ENCODE measurements at regions not wholly inside any gene's neighbourhood (a gene's known extent, or its start where the extent isn't known, plus 50 kb on each side); places are given as distances from the start of the nearest gene placed in this dataset.

GRCh38 chr9:96141128-96141474 lies 160.9 kb downstream of the HSD17B3 start (continued):
- no peak for TF ChIP-seq ZNF830 (CRISPR knock-in tag; IDR thresholded peaks at IDR 0.05)

DNA sequence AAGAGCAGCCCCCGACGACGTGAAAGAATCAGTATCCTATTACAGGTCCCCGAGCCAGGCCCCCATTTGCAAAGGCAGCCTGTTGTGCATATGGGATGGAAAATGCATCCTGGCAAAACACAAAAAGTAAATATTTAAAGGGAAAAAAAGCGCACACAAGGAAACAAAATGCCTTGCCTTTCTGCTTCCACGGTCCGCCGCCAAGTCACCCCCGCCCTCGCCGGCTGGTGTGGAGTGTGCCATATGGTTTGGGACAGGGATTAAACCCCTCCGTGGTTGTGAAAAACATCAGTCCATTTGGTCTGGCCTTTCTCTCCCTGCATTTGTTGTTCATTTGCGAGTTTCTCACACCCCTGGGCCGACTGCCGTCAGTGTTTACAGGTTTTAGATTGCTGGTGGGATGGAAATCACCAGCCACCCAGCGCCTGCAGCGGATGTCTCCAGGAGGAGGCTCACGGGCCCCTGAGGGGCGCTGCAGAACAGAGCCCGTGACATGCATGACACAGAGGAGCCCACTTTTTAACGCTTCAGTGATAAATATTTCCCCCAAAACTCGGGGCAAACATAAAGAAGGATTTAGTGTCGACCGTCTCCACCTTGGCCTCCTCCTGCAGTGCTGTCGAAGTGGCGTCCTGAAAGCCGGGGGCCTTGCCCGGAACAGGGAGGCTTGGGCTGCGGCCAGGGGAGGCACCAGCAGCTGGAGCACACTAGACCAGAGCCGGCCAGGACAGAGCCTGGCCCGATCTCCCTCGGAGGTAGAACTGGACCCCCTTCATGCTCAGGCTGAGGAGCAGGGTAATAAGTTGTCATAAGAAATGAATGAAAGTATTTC lies 161.5 kb downstream of the HSD17B3 start:
- Histone ChIP-seq H3K9ac (ENCODE audit: insufficient read depth in 1 of 2, low read depth in 2 of 2, low read length in 2 of 2) (no peak overlapping the region), H3K79me2 (ENCODE audit: control insufficient read depth, insufficient read depth, low read length) (no peaks in the 10 kb centered on the region), H3K36me3 (ENCODE audit: control insufficient read depth, insufficient read depth, low read length) (no peaks in the 10 kb centered on the region), H3K4me3 (no peak overlapping the region), H3K4me1 (replicated peaks in 1 of 2; ENCODE audit: control insufficient read depth in 2 of 2, insufficient read depth in 2 of 2, low read length in 2 of 2) (peaks cover 0 to 4% of the 10 kb centered on the region in 2 experiments; a peak in 2 of 5 replicates), H3K9me3 (replicated peaks; ENCODE audit: control insufficient read depth, insufficient read depth, low read depth, low read length) (no peaks in the 10 kb centered on the region), H3K9me1 (ENCODE audit: control insufficient read depth, insufficient read depth, low read length) (no peaks in the 10 kb centered on the region), H2AFZ (ENCODE audit: low read depth, low read length) (no peak overlapping the region), H3K27me3 (ENCODE audit: control insufficient read depth in 2 of 2, insufficient read depth in 2 of 2, low read length in 2 of 2) (peaks cover 11 to 53% of the 10 kb centered on the region in 2 experiments; a peak in 3 of 5 replicates), H3K4me2 (ENCODE audit: insufficient read depth, low read length) (no peak overlapping the region), H3K27ac (ENCODE audit: extremely low read depth, low read depth, low read length) (no peak overlapping the region), H4K20me1 (replicated peaks; ENCODE audit: control insufficient read depth, insufficient read depth, low read length) (no peaks in the 10 kb centered on the region; the same call in 1 of the 2 replicates)
- ATAC-seq (no peak; the same call in 2 of the 3 replicates), DNase-seq (ENCODE audit: extremely low read depth in 1 of 4, low spot score in 3 of 4) (no peak), FAIRE-seq (no peak)
- POLR2A ChIA-PET, result no interaction called here
- in situ Hi-C loops (cut with MboI), result no loop called here
- intact Hi-C loops (cut with micrococcal nuclease), result no loop called here
- CTCF ChIA-PET (ENCODE audit: low intra/inter-chr PET ratio), result no interaction called here
- TF ChIP-seq ARID3B (CRISPR knock-in tag; IDR thresholded peaks at IDR 0.05; ENCODE audit: borderline replicate concordance) (no peak), PRPF4 (IDR thresholded peaks at IDR 0.05; ENCODE audit: insufficient read depth, low read depth, low read length, poor library complexity, severe bottlenecking) (no peak), MCM7 (IDR thresholded peaks at IDR 0.05) (no peak), ZNF76 (CRISPR knock-in tag; IDR thresholded peaks at IDR 0.05; ENCODE audit: borderline replicate concordance) (no peak), ILK (tag; IDR thresholded peaks at IDR 0.05; ENCODE audit: borderline replicate concordance, low read depth) (no peak), KLF10 (CRISPR knock-in tag; IDR thresholded peaks at IDR 0.05) (no peak), ADNP (tag; IDR thresholded peaks at IDR 0.05) (no peak), SMARCE1 (IDR thresholded peaks at IDR 0.05) (no peak), ARNT (IDR thresholded peaks at IDR 0.05) (no peak), TCF7 (IDR thresholded peaks at IDR 0.05; ENCODE audit: borderline replicate concordance) (no peak), BRCA1 (IDR thresholded peaks at IDR 0.05) (no peak), BRCA1 (CRISPR knock-in tag; IDR thresholded peaks at IDR 0.05) (no peak), SFPQ (IDR thresholded peaks at IDR 0.05; ENCODE audit: low read depth, low read length) (no peak), ZNF347 (CRISPR knock-in tag; IDR thresholded peaks at IDR 0.05; ENCODE audit: low read depth) (no peak), ELF1 (tag; IDR thresholded peaks at IDR 0.05) (no peak), CBFB (CRISPR knock-in tag; IDR thresholded peaks at IDR 0.05) (no peak)
- no TSS peak for BruUV-seq (replicated peaks)
- under 1% methylated on average over 29 of the region's 32 CpGs for WGBS (ENCODE audit: insufficient coverage, low coverage, missing lambda C conversion rate)
